ENCODE measurements at regions not wholly inside any gene's neighbourhood (a gene's known extent, or its start where the extent isn't known, plus 50 kb on each side); places are given as distances from the start of the nearest gene placed in this dataset.

GRCh38 chr2:8402222-8402621 is 279.6 kb upstream of the ID2 start:
- no peak for DNase-seq

DNA sequence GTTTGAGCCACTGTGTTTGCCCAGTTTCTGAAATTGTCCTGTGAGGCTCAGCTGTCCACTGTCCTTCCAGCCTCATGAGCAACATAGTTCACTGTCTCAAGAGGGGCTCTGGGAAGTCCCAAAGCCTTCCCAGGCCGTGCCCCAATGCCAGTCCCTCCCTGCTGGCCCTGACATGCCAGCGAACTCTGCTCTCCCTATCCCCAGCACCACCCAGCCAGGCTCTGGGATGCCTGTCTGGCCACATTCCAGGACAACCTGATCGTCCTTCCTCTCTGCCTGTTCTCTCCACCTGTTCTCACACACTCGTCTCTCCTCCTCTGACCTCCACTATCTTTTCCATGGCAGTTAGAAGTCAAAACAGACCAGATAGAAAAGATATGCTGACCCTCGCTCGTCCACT is 278.0 kb upstream of the ID2 start:
- no peak for DNase-seq

DNA sequence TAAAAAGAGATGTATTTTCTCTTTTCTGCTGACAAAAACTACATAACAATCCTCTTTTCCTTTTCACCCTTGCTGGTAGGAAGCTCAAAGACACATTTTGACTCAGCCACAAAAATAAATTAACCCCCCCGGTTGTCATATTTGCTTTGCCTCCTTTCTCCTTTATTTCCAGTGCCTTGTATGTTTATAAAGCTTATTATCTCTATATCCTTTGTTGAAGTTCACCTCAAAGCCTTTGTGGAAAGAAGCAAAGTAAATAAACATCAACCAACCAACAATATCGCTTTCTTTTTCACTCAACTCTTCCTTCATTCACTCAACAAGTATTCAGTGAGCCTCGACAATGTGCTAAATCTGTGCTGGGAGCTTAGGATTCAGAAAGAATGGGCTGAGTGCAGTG is 276.5 kb upstream of the ID2 start:
- DNase-seq = no peak

DNA sequence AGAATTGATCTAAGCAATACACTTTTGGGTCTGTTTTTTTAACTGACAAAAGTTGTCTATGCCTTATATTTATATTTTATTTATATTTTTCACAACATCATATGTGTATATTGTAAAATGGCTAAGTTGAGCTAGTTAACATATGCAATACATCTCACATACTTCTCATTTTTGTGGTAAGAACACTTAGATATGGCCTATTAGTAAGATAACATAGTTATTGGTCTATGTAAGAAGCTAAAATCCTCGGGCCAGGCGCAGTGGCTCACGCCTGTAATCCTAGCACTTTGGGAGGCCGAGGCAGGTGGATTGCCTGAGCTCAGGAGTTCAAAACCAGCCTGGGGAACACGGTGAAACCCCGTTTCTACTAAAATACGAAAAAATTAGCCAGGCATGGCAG is 275.6 kb upstream of the ID2 start:
- no peak for DNase-seq

DNA sequence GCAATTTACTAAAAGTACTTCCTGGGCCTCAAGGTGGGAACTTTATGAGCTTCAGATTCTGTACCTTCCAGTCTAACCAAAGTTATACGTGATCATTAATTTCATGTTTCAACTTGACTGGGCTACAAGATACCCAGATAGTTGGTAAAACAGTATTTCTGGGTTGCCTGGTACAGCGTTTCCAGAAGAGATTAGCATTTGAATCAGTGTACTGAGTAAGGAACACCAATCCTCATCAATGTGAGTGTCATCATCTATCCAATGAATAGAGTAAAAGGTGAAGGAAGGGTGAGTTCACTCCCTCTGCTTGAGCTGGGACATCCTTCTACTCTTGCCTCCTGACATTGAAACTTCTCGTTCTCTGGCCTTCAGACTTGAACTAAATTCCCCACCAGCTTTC is 274.5 kb upstream of the ID2 start:
- DNase-seq = no peak

GRCh38 chr2:8408560-8409460 is 273.0 kb upstream of the ID2 start:
- peak; percentile 25 for DNase-seq

- no peak for DNase-seq
Observed at GRCh38 chr2:8409461-8410260, 272.2 kb upstream of the ID2 start.

- no peak for DNase-seq
Observed at GRCh38 chr2:8412082-8412481, 269.8 kb upstream of the ID2 start.

GRCh38 chr2:8412586-8412985 is 269.3 kb upstream of the ID2 start:
- no peak for DNase-seq

- no peak for DNase-seq
Observed at GRCh38 chr2:8413589-8414135, 268.2 kb upstream of the ID2 start.

GRCh38 chr2:8414946-8415879 is 266.6 kb upstream of the ID2 start:
- DNase-seq = no peak

GRCh38 chr2:8416001-8416571 is 265.8 kb upstream of the ID2 start:
- DNase-seq = no peak

GRCh38 chr2:8416849-8417832 is 264.7 kb upstream of the ID2 start:
- no peak for DNase-seq

DNA sequence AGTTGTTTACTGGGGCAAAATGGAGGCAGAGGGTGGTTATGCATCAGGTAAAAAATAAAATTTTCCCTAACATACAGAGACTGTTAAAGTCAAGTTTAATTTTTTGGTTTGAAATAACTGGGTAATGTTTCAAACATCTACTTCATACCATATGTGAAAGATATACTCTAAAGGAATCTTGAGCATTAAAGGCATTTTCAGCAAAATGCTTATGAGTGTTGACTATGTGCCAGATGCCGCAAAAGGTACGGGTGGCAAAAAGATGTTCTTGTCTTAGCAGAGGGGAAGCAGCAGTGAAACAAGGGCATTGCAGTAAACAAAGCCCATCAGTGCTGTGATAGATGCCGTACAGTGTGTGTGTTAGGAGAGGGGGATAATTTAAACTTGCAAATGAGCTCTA is 263.1 kb upstream of the ID2 start:
- no peak for DNase-seq

DNA sequence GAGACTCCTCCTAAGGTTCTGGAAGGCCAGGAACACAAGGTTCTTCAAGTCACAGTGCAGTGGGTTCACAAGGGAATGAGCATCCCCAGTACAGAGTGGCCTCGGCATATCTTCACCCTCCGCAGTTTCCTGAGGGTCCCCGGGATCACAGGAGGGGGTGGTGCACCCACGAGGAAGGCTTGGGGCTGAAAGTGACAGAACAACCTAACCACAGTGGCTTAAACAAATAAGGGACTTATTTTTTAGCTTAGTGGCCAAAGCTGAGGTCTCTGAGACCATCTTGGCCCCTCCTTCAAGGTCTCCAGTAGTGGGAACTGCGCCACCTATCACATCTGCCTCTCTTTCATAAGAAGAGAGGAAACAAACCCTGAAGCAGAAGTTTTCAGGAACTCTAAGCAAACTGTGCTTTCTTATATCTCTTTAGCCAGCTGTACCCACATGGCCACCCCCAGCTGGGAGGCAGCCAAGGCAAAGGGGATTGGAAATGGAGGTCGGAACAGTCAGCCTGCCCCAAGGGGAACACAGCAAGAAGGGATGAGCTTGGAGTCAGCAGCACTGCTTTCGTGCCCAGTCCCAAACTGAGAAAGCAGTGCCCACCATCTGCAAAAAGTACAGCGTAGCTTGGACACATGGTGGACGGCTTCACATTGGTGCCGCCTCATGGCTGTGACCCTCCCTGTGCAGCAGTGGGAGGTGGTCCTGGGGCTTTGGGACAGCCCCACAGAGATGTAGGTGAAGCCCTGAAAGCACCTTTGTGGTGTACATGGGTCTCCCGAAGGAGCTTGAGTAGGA is 260.0 kb upstream of the ID2 start:
- DNase-seq = no peak

- DNase-seq = no peak
Observed at GRCh38 chr2:8422450-8422800, 259.4 kb upstream of the ID2 start.

- no peak for DNase-seq
Observed at GRCh38 chr2:8424997-8425900, 256.6 kb upstream of the ID2 start.

DNA sequence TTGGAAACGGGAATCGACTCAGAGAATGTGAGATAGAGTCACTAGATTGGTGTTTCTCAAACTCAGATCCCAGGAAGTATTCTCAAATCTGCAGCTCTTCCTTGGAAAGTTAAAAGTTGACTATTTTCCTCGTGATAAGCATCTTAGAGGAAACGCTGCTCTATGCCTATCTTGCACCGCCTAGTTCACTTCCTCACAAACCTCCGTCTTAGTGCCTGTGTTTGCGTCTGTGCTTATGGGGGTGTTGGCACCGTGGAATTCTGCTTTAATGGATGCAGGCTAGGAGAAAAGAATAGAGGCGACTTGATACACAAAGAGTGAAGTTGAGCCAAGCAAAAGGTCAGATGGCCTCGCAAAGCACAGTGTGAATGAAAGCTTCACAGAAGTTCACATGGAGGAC is 255.3 kb upstream of the ID2 start:
- DNase-seq = no peak

DNA sequence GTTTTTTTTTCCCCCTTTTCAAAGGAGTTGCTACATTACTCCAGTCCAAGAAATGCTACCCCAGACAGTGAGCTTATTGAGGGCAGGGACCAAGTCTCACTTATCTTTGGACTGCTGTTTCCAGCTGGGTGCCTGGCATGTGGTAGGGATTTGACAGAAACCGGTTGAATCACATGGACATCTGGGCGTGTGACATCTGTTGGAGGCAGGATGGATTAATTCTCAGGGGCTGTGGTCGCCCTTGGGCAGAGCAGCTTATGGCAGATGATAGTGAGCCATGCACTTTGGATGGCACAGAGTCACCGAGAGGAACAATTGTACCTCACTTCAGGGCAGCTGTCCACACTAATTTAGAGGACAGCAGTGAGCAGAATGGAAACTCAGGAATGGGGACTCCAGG is 254.6 kb upstream of the ID2 start:
- DNase-seq = no peak
